OCI-LY3 (cell line): ENCODE measurements at regions not wholly inside any gene's neighbourhood (a gene's known extent, or its start where the extent isn't known, plus 50 kb on each side); places are given as distances from the start of the nearest gene placed in this dataset.

Experiments
- H2AFZ ChIP-seq: fragments of 200-600, 300-600 bp; shearing (Covaris generic); 2 replicates; pipeline ENCODE4 v1.6.0; 2014; ENCODE audit warnings: antibody characterized with exemption, low read depth, low read length
- H3K27ac ChIP-seq: fragments of 200-600, 300-600 bp; sonication (generic); 2 replicates; pipeline ENCODE4 v1.5.1; 2014; ENCODE audit warnings: mild to moderate bottlenecking, low read length, moderate library complexity, mixed read lengths
- H3K27me3 ChIP-seq: fragments of 200-600, 300-600 bp; sonication (generic); 2 replicates; pipeline ENCODE4 v1.6.1; 2014; ENCODE audit warnings: low read depth, low read length, mixed read lengths
- H3K36me3 ChIP-seq: fragments of 200-600, 300-600 bp; sonication (generic); replicated peaks from 2 replicates; pipeline ENCODE3; 2014; ENCODE audit warnings: low read depth, low read length, mixed read lengths
- H3K4me1 ChIP-seq: fragments of 300-600, 200-600 bp; sonication (generic); 2 replicates; pipeline ENCODE4 v1.6.1; 2014; ENCODE audit warnings: low read length, mixed read lengths
- H3K4me2 ChIP-seq: fragments of 200-600, 300-600 bp; sonication (generic); 2 replicates; pipeline ENCODE4 v1.6.1; 2014; ENCODE audit warnings: low read length, mixed read lengths
- H3K4me3 ChIP-seq: fragments of 300-600, 200-600 bp; sonication (generic); 2 replicates; pipeline ENCODE4 v1.5.1; 2014; ENCODE audit warnings: antibody characterized with exemption, mild to moderate bottlenecking, low read length, moderate library complexity
- H3K79me2 ChIP-seq: fragments of 300-600, 200-600 bp; shearing (Covaris generic); 2 replicates; pipeline ENCODE4 v1.6.1; 2014; ENCODE audit warnings: mild to moderate bottlenecking, low read length, mixed read lengths
- H3K9ac ChIP-seq: fragments of 300-600, 200-600 bp; shearing (Covaris generic); 2 replicates; pipeline ENCODE4 v1.6.0; 2014; ENCODE audit warnings: mild to moderate bottlenecking, low read length, moderate library complexity
- H3K9me3 ChIP-seq: fragments of 200-600, 300-600 bp; shearing (Covaris generic); 2 replicates; pipeline ENCODE4 v1.6.1; 2014; ENCODE audit warnings: low read length, mixed read lengths; ENCODE audit not compliant: insufficient read depth
- H4K20me1 ChIP-seq: fragments of 200-600, 300-600 bp; sonication (generic); 2 replicates; pipeline ENCODE4 v1.6.1; 2016; ENCODE audit warnings: low read length, mixed read lengths; ENCODE audit not compliant: insufficient read depth
- CTCF ChIP-seq: fragments of 200-600, 300-600 bp; sonication (generic); IDR thresholded peaks from 2 replicates; pipeline ENCODE4 v1.5.1; 2014; ENCODE audit warnings: antibody characterized with exemption, low read length, low read depth
- EZH2phosphoT487 ChIP-seq: fragments of 200-600 bp; shearing (Covaris generic); IDR thresholded peaks from 2 replicates; pipeline ENCODE4 v1.6.1; 2018; ENCODE audit warnings: antibody characterized with exemption, mixed run types, low read depth

GRCh38 chr6:167410462-167410861 lies 85.6 kb downstream of the TTLL2 start:
- no peaks in the 10 kb centered on the region for H3K36me3 ChIP-seq
- H4K20me1 ChIP-seq = no peaks in the 10 kb centered on the region
- TF ChIP-seq EZH2phosphoT487 = no peak
- no peak for TF ChIP-seq CTCF
- no peak overlapping the region for H3K4me3 ChIP-seq
- H2AFZ ChIP-seq = no peak overlapping the region
- H3K27ac ChIP-seq = no peak overlapping the region
- H3K79me2 ChIP-seq = no peaks in the 10 kb centered on the region
- H3K9me3 ChIP-seq = no peaks in the 10 kb centered on the region
- no peaks in the 10 kb centered on the region for H3K27me3 ChIP-seq
- H3K9ac ChIP-seq = no peak overlapping the region
- no peaks in the 10 kb centered on the region for H3K4me1 ChIP-seq
- no peak overlapping the region for H3K4me2 ChIP-seq

DNA sequence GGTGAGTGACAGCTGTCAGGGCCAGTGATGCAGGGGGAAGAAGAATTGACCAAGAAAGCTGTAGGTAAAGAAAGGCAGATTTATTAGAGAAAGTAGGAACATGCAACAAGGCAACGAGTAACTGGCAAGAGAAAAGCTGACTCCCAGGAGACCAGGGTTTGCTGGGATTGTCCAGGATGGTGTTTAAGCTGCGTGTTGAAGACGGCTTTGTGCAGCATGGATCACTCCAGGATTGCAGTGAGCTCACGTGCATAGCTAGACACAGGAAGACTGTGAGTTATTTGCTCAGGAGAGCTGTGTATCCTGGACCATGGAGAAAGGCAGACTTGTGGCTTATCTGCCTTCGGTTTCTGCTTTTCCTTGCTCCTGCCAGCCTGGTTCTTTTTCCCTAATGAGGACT lies 87.6 kb downstream of the TTLL2 start:
- Histone ChIP-seq H3K79me2 (no peaks in the 10 kb centered on the region), H3K36me3 (no peaks in the 10 kb centered on the region), H2AFZ (no peak overlapping the region), H3K27me3 (no peaks in the 10 kb centered on the region), H3K9me3 (no peaks in the 10 kb centered on the region), H3K4me1 (no peaks in the 10 kb centered on the region), H3K4me3 (no peak overlapping the region), H4K20me1 (no peaks in the 10 kb centered on the region), H3K4me2 (no peak overlapping the region), H3K27ac (no peak overlapping the region), H3K9ac (no peak overlapping the region)
- TF ChIP-seq EZH2phosphoT487 (no peak), CTCF (no peak)

DNA sequence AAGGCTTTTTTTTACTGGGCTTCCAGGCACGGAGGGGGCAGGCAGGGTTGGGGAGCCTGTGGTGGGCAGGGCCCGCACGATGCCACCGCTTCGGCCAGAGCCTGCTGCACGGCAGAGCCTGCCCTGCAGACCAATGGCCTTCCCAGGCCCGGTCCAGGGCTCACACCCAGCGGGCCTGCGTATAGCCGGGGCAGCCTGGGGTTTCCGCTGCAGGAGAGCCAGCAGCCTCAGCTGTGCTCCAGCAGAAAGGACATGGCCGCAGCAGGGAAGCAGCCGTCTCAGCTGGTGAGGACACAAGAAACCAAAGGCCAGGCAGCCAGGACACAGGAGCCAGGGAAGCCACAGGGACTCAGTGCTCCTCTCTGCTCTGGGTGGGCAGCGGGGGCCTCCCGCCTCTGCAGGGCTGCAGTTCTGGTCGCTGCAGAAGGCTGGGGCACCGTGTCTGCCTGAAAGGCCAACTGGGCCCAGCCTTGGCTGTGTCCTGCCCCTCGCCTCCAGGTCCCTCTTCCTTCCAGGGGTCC lies 90.6 kb downstream of the TTLL2 start:
- no peaks in the 10 kb centered on the region for H3K9me3 ChIP-seq

More for the DNA sequence above, 90.6 kb downstream of the TTLL2 start:
- Histone ChIP-seq H3K79me2 (no peaks in the 10 kb centered on the region), H3K36me3 (no peaks in the 10 kb centered on the region), H3K27me3 (peaks cover 4% of the 10 kb centered on the region; the same call in 1 of the 2 replicates), H3K4me2 (no peak overlapping the region), H4K20me1 (no peaks in the 10 kb centered on the region), H2AFZ (no peak overlapping the region), H3K4me1 (no peaks in the 10 kb centered on the region), H3K4me3 (no peak overlapping the region), H3K9ac (no peak overlapping the region), H3K27ac (no peak overlapping the region)
- TF ChIP-seq CTCF = no peak
- TF ChIP-seq EZH2phosphoT487 = no peak
